T47D (cell line): ENCODE measurements at regions not wholly inside any gene's neighbourhood (a gene's known extent, or its start where the extent isn't known, plus 50 kb on each side); places are given as distances from the start of the nearest gene placed in this dataset.
"Not testable (repeated sequence)": the region's sequence is repeated elsewhere in the genome, so short reads cannot be mapped to it uniquely, and the experiment has no call there.

Experiments used
- DNase-seq, 2 experiments: peaks; one replicate each; pipeline versions ENCODE4 v3.0.0 to v3.0.0-alpha.2; 2011 to 2012; ENCODE audit warnings: low read depth in 1 of 2, low spot score in 1 of 2
- JUND ChIP-seq: IDR thresholded peaks from 2 replicates; pipeline ENCODE4 v1.6.1; 2012; ENCODE audit warnings: low read depth
- in situ Hi-C: cut with HindIII; loops from 2 replicates; pipeline ENCODE4 v1.10.0; 2016; ENCODE audit warnings: low sequenced_read_pairs, low pct_unique_long_range_greater_than_20kb

DNA sequence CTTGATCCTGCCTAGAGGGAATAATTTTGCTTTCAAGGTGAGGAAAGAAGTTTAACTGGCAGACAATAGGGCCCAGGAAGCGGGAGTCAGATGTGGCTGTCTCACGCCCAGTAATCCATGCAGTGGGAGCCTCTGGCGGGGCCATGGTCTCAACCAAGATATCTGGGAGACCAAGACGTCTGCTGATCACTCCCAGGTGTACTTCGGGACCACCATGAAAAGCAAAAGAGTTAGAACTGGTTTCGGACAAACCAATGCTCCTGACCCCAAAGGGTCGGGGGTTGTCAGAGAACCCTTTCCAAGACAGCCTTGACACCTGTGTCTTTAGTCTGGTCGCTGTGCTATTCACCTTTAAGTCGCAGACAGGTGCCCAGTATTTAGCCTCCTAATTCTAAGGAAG, 256.9 kb upstream of the MBL2 start:
- in situ Hi-C loops = no loop called here
- TF ChIP-seq JUND = no peak
- no peak for DNase-seq

DNA sequence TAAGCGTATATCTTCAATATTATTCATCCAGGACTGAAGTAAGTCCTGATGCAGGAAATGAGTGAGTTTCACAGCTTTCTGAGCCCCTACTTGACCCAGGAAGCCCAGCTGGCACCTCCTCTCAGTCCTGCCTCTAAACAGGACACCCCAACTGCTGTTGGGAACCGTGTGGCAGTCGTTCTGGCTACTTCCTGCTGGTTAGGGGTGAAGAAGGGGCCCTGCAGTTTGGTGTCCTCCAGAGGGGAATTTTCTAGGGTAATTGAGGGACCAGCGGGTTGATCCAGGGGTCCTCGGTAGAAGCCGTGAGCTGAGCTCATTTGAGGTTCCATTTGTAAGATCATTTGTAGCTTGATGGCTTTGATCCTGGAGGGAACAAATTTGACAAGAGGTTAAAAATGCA, 253.2 kb upstream of the MBL2 start:
- in situ Hi-C loops, DNase-seq: not testable (repeated sequence)

DNA sequence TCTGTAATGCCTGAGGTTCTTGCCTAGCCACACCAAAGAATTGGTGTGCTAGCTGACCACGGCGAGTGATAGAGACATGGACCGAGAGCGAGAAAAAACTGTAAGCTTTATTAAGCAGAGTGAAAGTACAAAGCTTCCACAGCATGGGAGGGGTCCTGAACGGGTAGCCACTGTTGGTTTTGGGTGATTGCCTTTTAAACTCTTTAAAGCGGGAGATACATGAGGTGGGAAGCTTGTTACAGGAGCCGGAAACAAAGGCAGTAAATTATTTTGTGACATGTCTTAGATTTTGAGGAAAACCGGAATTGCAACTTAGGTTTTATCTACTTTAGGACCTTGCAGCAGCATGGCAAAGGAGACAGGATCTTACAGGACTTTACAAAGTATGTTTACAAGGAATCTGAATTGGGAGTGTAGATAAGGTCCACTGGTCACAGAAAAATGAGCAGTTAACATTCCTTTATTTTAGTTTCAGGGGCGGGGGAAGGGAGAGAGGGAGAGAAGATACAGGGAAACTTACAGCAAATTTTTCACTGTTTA, 252.7 kb upstream of the MBL2 start:
- in situ Hi-C loops = no loop called here
- no peak for TF ChIP-seq JUND
- DNase-seq = no peak

DNA sequence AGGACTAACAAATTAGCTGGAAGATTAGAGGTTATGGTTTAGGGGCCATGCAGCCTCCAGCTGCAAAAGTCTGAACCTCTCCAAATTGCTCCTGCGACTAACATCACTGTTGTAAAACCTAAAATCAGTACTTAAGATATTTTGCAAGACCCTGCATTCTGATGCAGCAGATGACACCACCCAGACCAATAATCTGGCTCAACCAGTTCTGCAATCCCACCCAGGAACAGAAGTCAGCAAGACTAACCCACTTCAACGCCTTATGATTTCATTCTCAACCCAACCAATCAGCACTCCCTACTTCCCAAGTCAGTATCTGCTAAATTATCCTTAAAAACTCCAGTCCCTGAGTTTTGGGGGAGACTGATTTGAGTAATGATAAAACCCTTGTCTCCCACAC, 250.8 kb upstream of the MBL2 start:
- in situ Hi-C loops = no loop called here
- DNase-seq = no peak
- no peak for TF ChIP-seq JUND

DNA sequence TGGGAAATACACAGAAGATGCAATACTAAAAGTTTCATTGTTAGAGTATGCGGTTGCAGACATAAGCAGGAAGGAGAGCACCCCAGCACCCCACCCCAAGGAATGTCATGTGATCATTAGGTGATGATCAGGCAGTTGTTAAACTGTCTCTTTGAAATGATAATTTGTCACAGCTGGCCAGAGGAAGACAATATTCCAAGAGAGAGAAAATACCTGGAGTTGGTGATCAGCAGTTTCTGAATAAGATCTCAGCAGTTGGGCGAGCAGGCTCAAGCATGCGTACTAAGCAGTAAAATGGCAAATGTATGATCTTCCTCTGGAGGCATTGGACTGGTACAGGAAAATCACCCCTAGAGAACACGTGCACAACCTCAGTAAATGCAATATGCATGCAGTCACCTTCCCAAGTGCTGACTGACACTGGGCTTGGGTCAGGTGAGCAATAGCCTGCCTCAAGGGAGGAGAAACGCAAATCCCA, 250.1 kb upstream of the MBL2 start:
- DNase-seq = no peak
- in situ Hi-C loops = no loop called here

DNA sequence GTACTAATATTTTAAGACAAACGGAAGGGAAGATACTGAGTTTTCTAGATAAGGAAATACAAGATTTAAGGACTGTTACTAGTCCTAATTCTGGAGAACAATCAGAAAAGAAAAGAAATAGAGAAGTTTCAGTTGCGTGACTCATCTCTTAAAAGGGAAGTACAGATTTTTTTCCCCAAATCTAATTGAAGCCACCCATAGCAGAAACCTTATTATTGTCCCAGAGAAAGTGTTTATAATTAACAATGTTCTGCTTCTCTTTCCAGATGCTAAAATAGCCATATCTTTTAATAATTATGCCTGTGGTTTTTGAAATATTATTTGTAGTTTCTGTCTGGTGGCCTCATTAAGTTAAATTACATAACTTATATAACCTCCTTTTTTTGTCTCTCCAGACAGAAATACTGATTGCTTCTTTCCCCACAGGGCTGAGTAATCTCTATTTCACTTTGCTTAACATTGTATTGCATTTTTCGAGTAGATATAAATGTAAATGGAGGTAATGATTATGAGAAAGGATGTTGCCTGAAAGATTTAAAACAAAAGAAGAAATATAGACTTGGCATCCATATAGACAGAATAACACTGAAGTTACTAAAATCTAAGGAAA, 240.7 kb upstream of the MBL2 start:
- in situ Hi-C loops = no loop called here
- no peak for DNase-seq
- TF ChIP-seq JUND = no peak

More for the DNA sequence above, 250.1 kb upstream of the MBL2 start:
- no peak for TF ChIP-seq JUND

DNA sequence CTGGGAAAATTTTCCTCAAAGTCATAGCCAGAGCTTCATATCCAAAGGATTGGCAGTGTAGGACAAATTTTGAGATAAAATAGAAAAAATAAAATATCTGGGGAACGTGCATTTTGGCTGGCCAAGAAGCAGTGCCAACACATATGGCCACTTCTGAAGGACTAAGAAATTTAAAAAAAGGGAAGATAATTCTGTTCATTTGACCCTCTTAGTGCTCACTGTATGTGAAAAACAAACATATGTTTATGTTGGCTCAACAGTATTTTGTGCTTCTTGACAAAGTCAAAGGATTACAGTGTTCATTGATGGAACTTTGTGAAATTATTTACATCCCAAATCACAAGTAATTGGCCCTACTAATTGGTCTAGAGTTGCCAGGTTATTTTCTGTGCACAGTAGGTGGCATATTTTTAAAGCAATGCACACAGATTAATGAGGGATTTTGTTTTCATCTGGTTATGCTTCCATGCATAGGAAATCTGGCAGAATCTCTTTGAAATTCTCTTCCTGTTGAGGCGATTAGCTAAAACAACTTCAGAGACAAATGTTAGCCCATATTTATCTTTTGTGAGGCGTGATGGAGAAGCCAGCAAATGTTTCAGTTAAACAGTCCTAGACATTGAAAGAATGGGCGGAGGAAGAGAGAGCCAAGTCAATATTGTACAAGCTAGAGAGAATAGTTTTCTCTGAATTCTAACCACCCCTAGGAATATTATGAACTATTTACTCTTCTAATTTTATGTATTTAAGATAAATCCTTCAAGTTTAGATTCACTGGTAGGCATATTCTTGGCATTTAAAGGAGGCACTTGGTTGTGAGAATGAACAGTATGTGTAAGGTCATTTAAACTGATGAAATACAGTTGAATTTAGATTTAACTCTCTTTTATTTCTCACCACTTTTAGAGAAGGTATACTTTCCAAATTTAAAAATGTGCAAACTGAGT, 237.7 kb upstream of the MBL2 start:
- in situ Hi-C loops = no loop called here
- no peak for DNase-seq
- no peak for TF ChIP-seq JUND

DNA sequence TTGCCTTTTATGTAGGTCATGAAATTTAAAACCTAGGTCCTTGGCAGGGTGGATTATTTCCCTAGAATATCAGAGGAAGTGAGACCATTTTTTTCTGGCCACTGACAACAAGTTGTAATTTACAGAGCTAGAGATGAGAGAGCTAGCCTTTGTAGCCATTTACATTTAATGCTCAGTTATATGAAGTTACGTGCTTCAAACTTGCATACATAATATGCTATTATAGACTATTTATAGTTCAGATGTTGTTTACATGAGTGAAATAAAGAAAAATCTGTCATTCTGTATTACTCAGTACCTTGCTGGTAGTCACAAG, 234.9 kb upstream of the MBL2 start:
- no peak for TF ChIP-seq JUND
- no peak for DNase-seq
- in situ Hi-C loops = no loop called here

DNA sequence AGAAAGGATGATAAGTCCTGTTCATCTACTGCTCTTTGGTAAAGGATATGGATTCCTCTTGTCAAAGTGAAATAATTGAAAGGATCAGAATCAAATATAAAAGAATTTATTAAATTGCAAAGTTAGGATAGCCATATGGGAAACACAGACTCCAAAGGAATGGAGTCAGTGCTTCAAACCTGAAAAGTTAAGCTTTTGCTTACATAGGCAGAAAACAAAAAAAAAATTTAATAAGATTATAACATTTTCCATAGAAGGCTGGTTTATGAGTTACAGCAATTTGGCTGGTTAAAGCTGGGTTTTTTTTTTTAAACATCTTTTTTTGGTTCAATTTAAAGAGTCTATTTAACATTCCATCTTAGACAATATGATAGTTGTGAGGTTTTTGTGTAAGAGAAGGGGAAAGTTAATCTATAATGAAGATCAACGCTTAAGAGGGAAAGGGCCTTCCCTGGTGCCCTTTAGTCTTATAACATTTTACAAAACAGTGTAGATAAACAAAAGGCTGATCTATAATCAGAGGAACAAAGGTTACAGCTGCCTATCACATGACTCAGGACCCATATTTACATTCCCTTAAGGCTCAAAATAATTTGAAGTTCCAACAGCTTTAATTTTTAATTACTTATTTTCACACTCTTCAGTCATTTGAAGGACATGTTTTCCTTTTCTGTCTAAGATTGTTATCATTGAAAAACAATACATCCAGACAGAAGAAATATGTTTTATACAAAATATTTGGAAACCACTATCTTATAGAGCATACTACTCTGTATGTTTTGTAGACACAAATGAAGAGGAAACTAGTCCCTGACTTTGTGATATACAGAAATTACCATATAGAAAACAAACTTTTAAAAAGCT, 234.3 kb upstream of the MBL2 start:
- no peak for DNase-seq
- in situ Hi-C loops = no loop called here

DNA sequence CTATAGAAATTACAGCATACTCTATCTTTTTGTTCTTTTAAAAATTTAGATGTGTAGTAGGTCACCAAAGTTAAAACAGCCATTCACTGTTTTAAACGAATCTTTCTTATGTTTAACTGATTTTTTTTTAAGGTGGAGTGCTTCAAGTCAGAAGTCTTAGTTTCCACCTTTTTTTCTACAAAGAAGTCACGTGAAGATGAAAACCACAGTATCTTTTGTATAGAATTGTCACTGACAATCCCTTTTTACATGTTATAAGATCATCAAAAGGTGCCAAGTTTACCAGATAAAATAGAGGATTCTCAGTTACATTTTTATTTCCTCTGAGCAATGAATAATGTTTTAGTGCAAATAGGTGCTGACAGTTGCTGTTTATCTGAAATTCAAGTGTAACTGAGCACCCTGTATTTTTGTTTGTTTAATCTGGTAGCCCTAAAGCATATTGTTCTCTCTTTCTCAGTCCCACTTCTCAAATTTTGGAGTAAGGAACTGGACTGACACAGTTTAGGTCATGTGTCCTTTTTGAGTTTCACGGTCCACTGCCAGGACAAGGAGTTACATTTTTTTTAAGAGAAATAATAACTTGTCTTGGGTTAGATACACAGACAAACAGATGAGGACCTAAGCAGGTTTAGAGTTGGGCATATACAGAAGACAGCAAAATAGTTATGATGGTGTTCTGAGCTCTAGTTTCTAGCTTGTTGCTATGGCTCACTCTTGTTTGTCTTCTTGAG, 233.2 kb upstream of the MBL2 start:
- in situ Hi-C loops = no loop called here
- DNase-seq = no peak
- no peak for TF ChIP-seq JUND

More for the DNA sequence above, 234.3 kb upstream of the MBL2 start:
- no peak for TF ChIP-seq JUND

DNA sequence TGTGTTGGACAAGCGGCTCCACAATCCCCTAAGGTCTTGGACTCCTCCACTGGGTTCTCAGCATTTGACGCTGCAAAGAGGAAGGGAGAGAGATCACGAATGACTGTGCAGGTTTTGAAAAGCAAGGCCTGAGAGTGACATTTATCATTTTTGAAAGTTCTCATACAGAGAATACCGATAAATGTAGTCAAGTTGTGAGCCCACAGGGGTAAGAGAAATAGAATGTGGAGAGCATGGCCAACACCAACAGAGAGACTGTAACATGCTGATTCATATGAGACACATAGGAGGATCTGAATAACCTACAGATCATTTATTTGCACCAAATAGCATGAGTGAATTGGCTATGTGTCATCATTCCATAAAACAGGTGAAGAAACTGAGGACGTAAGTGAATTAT, 230.5 kb upstream of the MBL2 start:
- no peak for TF ChIP-seq JUND
- no peak for DNase-seq
- in situ Hi-C loops = no loop called here

DNA sequence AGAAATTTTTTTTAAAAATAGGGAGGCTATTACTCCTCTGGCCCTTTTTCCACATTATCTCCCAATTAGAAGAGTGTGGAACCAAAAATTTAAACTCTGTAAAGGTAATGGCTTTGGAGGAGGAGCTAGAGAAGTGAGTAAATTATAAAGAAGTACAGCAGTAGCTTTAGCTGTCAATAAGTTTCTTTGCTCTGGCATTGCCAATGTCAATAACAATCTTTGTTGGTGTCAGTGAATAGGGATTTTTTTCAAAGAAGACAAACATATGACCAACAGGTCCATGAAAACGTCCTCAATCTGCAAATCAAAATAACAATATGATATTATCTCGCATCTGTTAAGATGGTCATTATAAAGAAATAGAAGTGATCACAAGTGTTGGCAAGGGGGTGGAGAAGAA, 227.1 kb upstream of the MBL2 start:
- no peak for TF ChIP-seq JUND
- peak in 1 of 2 experiments; percentile 34 for DNase-seq
- in situ Hi-C loops = no loop called here
